WTC11 (cell line): ENCODE measurements at regions not wholly inside any gene's neighbourhood (a gene's known extent, or its start where the extent isn't known, plus 50 kb on each side); places are given as distances from the start of the nearest gene placed in this dataset.
"Not testable (repeated sequence)": the region's sequence is repeated elsewhere in the genome, so short reads cannot be mapped to it uniquely, and the experiment has no call there.

ENCODE experiments used
- ATAC-seq: fragments of 200-7000 bp; cut with Tn5 transposase; 2 replicates; pipeline ENCODE4 v1.10.0; 2021; ENCODE audit warnings: mild to moderate bottlenecking, moderate library complexity
- CTCF ChIA-PET: fragments of 300-600 bp; sonication (Branson Sonifier 250); formaldehyde crosslinking; loops from one replicate; lab custom pipeline; 2021; ENCODE audit warnings: antibody characterized with exemption; lab: Charles Lee
- POLR2A ChIA-PET: fragments of 350-600 bp; sonication (Branson Sonifier 250); formaldehyde crosslinking; loops from one replicate; lab custom pipeline; 2021; ENCODE audit warnings: antibody characterized with exemption; lab: Charles Lee
- DNase-seq: peaks from one replicate; pipeline ENCODE4 v3.0.0; 2021; ENCODE audit warnings: low spot score
- H3K27ac Mint-ChIP-seq: 2 replicates; pipeline ENCODE4 v1.8.0; 2021; ENCODE audit warnings: mixed read lengths
- H3K27me3 Mint-ChIP-seq: 2 replicates; pipeline ENCODE4 v1.8.0; 2021; ENCODE audit warnings: low read depth, mild to moderate bottlenecking, moderate library complexity, mixed read lengths
- H3K36me3 Mint-ChIP-seq: 2 replicates; pipeline ENCODE4 v1.8.0; 2021; ENCODE audit warnings: mixed read lengths
- H3K4me1 Mint-ChIP-seq: 2 replicates; pipeline ENCODE4 v1.8.0; 2022; ENCODE audit warnings: mixed read lengths
- H3K4me3 Mint-ChIP-seq: 2 replicates; pipeline ENCODE4 v1.8.0; 2021; ENCODE audit warnings: mild to moderate bottlenecking, moderate library complexity, mixed read lengths
- H3K9me3 Mint-ChIP-seq: 2 replicates; pipeline ENCODE4 v1.8.0; 2021; ENCODE audit warnings: mixed read lengths
- ATF3 ChIP-seq: sonication (generic); formaldehyde crosslinking; conservative IDR thresholded peaks from 2 replicates; pipeline ENCODE4 v1.8.1; 2022; ENCODE audit warnings: mild to moderate bottlenecking, missing genetic modification reagents
- CBFB ChIP-seq: sonication (generic); formaldehyde crosslinking; IDR thresholded peaks from 2 replicates; pipeline ENCODE4 v1.8.1; 2022; ENCODE audit warnings: mild to moderate bottlenecking, low read depth, missing genetic modification reagents
- CDX4 ChIP-seq: fragments of 250-450 bp; sonication (Bioruptor Pico); IDR thresholded peaks from 2 replicates; pipeline ENCODE4 v1.9.0; 2021; ENCODE audit warnings: moderate library complexity, mild to moderate bottlenecking, inconsistent platforms, borderline replicate concordance
- CTCF ChIP-seq: fragments of 200-600 bp; IDR thresholded peaks from 2 replicates; pipeline ENCODE4 v1.8.0; 2022; ENCODE audit warnings: antibody characterized with exemption
- E2F5 ChIP-seq: sonication (generic); formaldehyde crosslinking; IDR thresholded peaks from 2 replicates; pipeline ENCODE4 v1.8.1; 2022; ENCODE audit warnings: mild to moderate bottlenecking, moderate library complexity, missing genetic modification reagents
- ELF4 ChIP-seq: sonication (generic); formaldehyde crosslinking; IDR thresholded peaks from 2 replicates; pipeline ENCODE4 v1.8.1; 2022; ENCODE audit warnings: low read depth, mild to moderate bottlenecking, moderate library complexity, missing genetic modification reagents
- FOXP1 ChIP-seq: sonication (generic); formaldehyde crosslinking; IDR thresholded peaks from 2 replicates; pipeline ENCODE4 v1.8.0; 2022; ENCODE audit warnings: missing genetic modification reagents, mild to moderate bottlenecking, moderate library complexity, borderline replicate concordance
- HMGXB4 ChIP-seq: sonication (generic); formaldehyde crosslinking; IDR thresholded peaks from 2 replicates; pipeline ENCODE4 v1.8.1; 2023; ENCODE audit warnings: mild to moderate bottlenecking, moderate library complexity, missing genetic modification reagents
- MYBL2 ChIP-seq: sonication (generic); formaldehyde crosslinking; IDR thresholded peaks from 2 replicates; pipeline ENCODE4 v1.8.1; 2023; ENCODE audit warnings: mild to moderate bottlenecking, moderate library complexity, missing genetic modification reagents
- PRDM15 ChIP-seq: sonication (generic); formaldehyde crosslinking; IDR thresholded peaks from 2 replicates; pipeline ENCODE4 v1.8.0; 2022; ENCODE audit warnings: missing genetic modification reagents
- RORB ChIP-seq: fragments of 250-450 bp; sonication (Bioruptor Pico); IDR thresholded peaks from 2 replicates; pipeline ENCODE4 v1.9.0; 2021; ENCODE audit warnings: mild to moderate bottlenecking
- USF1 ChIP-seq: sonication (generic); formaldehyde crosslinking; IDR thresholded peaks from 2 replicates; pipeline ENCODE4 v1.8.0; 2022; ENCODE audit warnings: mild to moderate bottlenecking, missing genetic modification reagents
- ZBTB43 ChIP-seq: sonication (generic); formaldehyde crosslinking; IDR thresholded peaks from 2 replicates; pipeline ENCODE4 v1.8.1; 2023; ENCODE audit warnings: mild to moderate bottlenecking, missing genetic modification reagents
- ZNF138 ChIP-seq: sonication (generic); formaldehyde crosslinking; conservative IDR thresholded peaks from 2 replicates; pipeline ENCODE4 v1.8.1; 2022; ENCODE audit warnings: mild to moderate bottlenecking, moderate library complexity, missing genetic modification reagents
- ZNF219 ChIP-seq: sonication (generic); formaldehyde crosslinking; IDR thresholded peaks from 2 replicates; pipeline ENCODE4 v1.8.0; 2023; ENCODE audit warnings: missing genetic modification reagents, mild to moderate bottlenecking, borderline replicate concordance
- ZSCAN18 ChIP-seq: fragments of 250-450 bp; sonication (Bioruptor Pico); IDR thresholded peaks from 2 replicates; pipeline ENCODE4 v2.1.2; 2022; ENCODE audit warnings: mild to moderate bottlenecking, moderate library complexity

- TF ChIP-seq E2F5 (CRISPR knock-in tag), result no peak
- TF ChIP-seq ZSCAN18 (CRISPR knock-in tag), result no peak
- no peak for TF ChIP-seq CBFB (CRISPR knock-in tag)
- TF ChIP-seq RORB (CRISPR knock-in tag), result no peak
- TF ChIP-seq PRDM15 (CRISPR knock-in tag), result no peak
- TF ChIP-seq ZNF138 (CRISPR knock-in tag), result no peak
- no peak for TF ChIP-seq FOXP1 (CRISPR knock-in tag)
Observed at GRCh38 chr20:60191014-60191413, 232.8 kb downstream of the CDH26 start (continued).

- Mint-ChIP-seq H3K9me3 (peaks cover 25% of the 10 kb centered on the region), H3K4me3 (no peak overlapping the region), H3K4me1 (no peaks in the 10 kb centered on the region), H3K27ac (no peak overlapping the region), H3K27me3 (peaks cover 49% of the 10 kb centered on the region), H3K36me3 (peaks cover 4% of the 10 kb centered on the region; the same call in 1 of the 2 replicates)
- ChIA-PET CTCF (interaction anchor here (0.9 to 1.9 kb wide), 3 partner anchors 14 to 134 kb away, joined by 3 to 5 read pairs (median 3); no protein-coding TSS in a partner anchor), POLR2A (no interaction called here)
- no peak for ATAC-seq
- TF ChIP-seq ZBTB43 (CRISPR knock-in tag) (no peak), ELF4 (CRISPR knock-in tag) (no peak), ZNF219 (no peak), USF1 (CRISPR knock-in tag) (no peak), CDX4 (CRISPR knock-in tag) (no peak), CTCF (no peak), MYBL2 (CRISPR knock-in tag) (no peak), ATF3 (CRISPR knock-in tag) (no peak), HMGXB4 (CRISPR knock-in tag) (no peak), ZNF138 (CRISPR knock-in tag) (no peak)
- no peak for DNase-seq
Observed at GRCh38 chr20:60192326-60192725, 234.1 kb downstream of the CDH26 start.

GRCh38 chr20:60199132-60199531 is 240.9 kb downstream of the CDH26 start:
- H3K4me3 Mint-ChIP-seq, POLR2A ChIA-PET, H3K27ac Mint-ChIP-seq, ATAC-seq, DNase-seq, CTCF ChIA-PET, H3K4me1 Mint-ChIP-seq: not testable (repeated sequence)
- peaks cover 43% of the 10 kb centered on the region for H3K9me3 Mint-ChIP-seq
- H3K27me3 Mint-ChIP-seq, result peaks cover 62% of the 10 kb centered on the region
- peaks cover 20% of the 10 kb centered on the region for H3K36me3 Mint-ChIP-seq
